ENCODE measurements at regions not wholly inside any gene's neighbourhood (a gene's known extent, or its start where the extent isn't known, plus 50 kb on each side); places are given as distances from the start of the nearest gene placed in this dataset.

DNA sequence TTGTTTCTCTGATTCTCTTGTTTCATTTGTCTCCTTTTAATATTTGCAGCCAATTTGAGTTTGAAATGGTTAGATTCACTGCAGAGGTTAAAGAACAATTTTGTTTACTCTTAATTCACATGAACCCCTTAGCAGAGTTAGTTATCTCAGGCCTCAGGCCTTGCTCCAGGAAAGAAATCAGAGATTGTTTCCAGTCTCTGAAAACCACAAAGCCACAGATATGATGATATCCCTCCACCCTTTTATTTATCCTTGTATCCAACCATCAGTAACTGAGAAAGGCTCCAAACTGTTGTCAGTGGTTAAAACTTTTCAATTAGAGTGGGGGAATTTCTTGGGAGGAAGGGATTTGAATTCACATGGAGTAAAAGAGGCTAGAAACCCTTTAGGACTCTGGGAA lies 406.0 kb upstream of the DMAC1 start:
- H3K4me1 ChIP-seq (ENCODE audit: control insufficient read depth in 4 of 4, insufficient read depth in 4 of 4, low read length in 3 of 4) = no peaks in the 10 kb centered on the region
- H3K9me3 ChIP-seq (ENCODE audit: control insufficient read depth in 4 of 4, low read length in 3 of 4) = no peaks in the 10 kb centered on the region
- no peaks in the 10 kb centered on the region for H3K27me3 ChIP-seq (ENCODE audit: control insufficient read depth in 4 of 4, insufficient read depth in 4 of 4, low read length in 3 of 4)
- DNase-seq (ENCODE audit: low spot score) = no peak
- no peak overlapping the region for H3K27ac ChIP-seq (ENCODE audit: low read depth in 1 of 2, low read length in 2 of 2)
- TF ChIP-seq FOXA1 (IDR thresholded peaks at IDR 0.05) (no peak), ZBTB33 (IDR thresholded peaks at IDR 0.05) (no peak), TAF1 (conservative IDR thresholded peaks at IDR 0.05) (no peak)
- TF ChIP-seq, protein P1, sequence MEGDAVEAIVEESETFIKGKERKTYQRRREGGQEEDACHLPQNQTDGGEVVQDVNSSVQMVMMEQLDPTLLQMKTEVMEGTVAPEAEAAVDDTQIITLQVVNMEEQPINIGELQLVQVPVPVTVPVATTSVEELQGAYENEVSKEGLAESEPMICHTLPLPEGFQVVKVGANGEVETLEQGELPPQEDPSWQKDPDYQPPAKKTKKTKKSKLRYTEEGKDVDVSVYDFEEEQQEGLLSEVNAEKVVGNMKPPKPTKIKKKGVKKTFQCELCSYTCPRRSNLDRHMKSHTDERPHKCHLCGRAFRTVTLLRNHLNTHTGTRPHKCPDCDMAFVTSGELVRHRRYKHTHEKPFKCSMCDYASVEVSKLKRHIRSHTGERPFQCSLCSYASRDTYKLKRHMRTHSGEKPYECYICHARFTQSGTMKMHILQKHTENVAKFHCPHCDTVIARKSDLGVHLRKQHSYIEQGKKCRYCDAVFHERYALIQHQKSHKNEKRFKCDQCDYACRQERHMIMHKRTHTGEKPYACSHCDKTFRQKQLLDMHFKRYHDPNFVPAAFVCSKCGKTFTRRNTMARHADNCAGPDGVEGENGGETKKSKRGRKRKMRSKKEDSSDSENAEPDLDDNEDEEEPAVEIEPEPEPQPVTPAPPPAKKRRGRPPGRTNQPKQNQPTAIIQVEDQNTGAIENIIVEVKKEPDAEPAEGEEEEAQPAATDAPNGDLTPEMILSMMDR (IDR thresholded peaks at IDR 0.05; ENCODE audit: low read depth, low read length, missing input control) = no peak
- no peak overlapping the region for H3K9ac ChIP-seq (ENCODE audit: low read depth in 1 of 2, low read length in 2 of 2)
- no peak overlapping the region for H3K4me3 ChIP-seq (ENCODE audit: low read depth in 1 of 3, low read length in 3 of 3)
- no peaks in the 10 kb centered on the region for H3K36me3 ChIP-seq (ENCODE audit: control insufficient read depth in 4 of 4, insufficient read depth in 3 of 4, low read depth in 1 of 4, low read length in 3 of 4)

- Histone ChIP-seq H3K4me3 (ENCODE audit: low read depth in 1 of 3, low read length in 3 of 3) (no peak overlapping the region), H3K27me3 (ENCODE audit: control insufficient read depth in 4 of 4, insufficient read depth in 4 of 4, low read length in 3 of 4) (no peaks in the 10 kb centered on the region), H3K4me1 (ENCODE audit: control insufficient read depth in 4 of 4, insufficient read depth in 4 of 4, low read length in 3 of 4) (no peaks in the 10 kb centered on the region), H3K27ac (ENCODE audit: low read depth in 1 of 2, low read length in 2 of 2) (no peak overlapping the region), H3K36me3 (ENCODE audit: control insufficient read depth in 4 of 4, insufficient read depth in 3 of 4, low read depth in 1 of 4, low read length in 3 of 4) (no peaks in the 10 kb centered on the region), H3K9me3 (ENCODE audit: control insufficient read depth in 4 of 4, low read length in 3 of 4) (peaks cover 1 to 10% (median 4%) of the 10 kb centered on the region in 4 donors), H3K9ac (ENCODE audit: low read depth in 1 of 2, low read length in 2 of 2) (no peak overlapping the region)
- no peak for DNase-seq (ENCODE audit: low spot score)
- 76% methylated on average over 1 of the region's 1 CpG for WGBS
- TF ChIP-seq RAD21 (IDR thresholded peaks at IDR 0.05) (no peak), JUND (IDR thresholded peaks at IDR 0.05) (no peak), YY1 (IDR thresholded peaks at IDR 0.05) (no peak)
Measured at GRCh38 chr9:8189881-8190280, 390.3 kb upstream of the DMAC1 start.

GRCh38 chr9:8188723-8189407 lies 389.3 kb upstream of the DMAC1 start:
- Histone ChIP-seq H3K27me3 (ENCODE audit: control insufficient read depth in 4 of 4, insufficient read depth in 4 of 4, low read length in 3 of 4) (no peaks in the 10 kb centered on the region), H3K4me3 (ENCODE audit: low read depth in 1 of 3, low read length in 3 of 3) (no peak overlapping the region), H3K36me3 (ENCODE audit: control insufficient read depth in 4 of 4, insufficient read depth in 3 of 4, low read depth in 1 of 4, low read length in 3 of 4) (no peaks in the 10 kb centered on the region), H3K4me1 (ENCODE audit: control insufficient read depth in 4 of 4, insufficient read depth in 4 of 4, low read length in 3 of 4) (no peaks in the 10 kb centered on the region), H3K9ac (ENCODE audit: low read depth in 1 of 2, low read length in 2 of 2) (no peak overlapping the region), H3K9me3 (ENCODE audit: control insufficient read depth in 4 of 4, low read length in 3 of 4) (peaks cover 1 to 10% (median 4%) of the 10 kb centered on the region in 4 donors), H3K27ac (ENCODE audit: low read depth in 1 of 2, low read length in 2 of 2) (no peak overlapping the region)
- 81% methylated on average over 6 of the region's 6 CpGs for WGBS
- TF ChIP-seq EGR1 (IDR thresholded peaks at IDR 0.05; ENCODE audit: low read depth in 2 of 2) (no peak), ATF3 (IDR thresholded peaks at IDR 0.05) (no peak), SP1 (IDR thresholded peaks at IDR 0.05) (no peak), RXRA (IDR thresholded peaks at IDR 0.05) (no peak), YY1 (IDR thresholded peaks at IDR 0.05) (no peak)
- TF ChIP-seq, protein P2, sequence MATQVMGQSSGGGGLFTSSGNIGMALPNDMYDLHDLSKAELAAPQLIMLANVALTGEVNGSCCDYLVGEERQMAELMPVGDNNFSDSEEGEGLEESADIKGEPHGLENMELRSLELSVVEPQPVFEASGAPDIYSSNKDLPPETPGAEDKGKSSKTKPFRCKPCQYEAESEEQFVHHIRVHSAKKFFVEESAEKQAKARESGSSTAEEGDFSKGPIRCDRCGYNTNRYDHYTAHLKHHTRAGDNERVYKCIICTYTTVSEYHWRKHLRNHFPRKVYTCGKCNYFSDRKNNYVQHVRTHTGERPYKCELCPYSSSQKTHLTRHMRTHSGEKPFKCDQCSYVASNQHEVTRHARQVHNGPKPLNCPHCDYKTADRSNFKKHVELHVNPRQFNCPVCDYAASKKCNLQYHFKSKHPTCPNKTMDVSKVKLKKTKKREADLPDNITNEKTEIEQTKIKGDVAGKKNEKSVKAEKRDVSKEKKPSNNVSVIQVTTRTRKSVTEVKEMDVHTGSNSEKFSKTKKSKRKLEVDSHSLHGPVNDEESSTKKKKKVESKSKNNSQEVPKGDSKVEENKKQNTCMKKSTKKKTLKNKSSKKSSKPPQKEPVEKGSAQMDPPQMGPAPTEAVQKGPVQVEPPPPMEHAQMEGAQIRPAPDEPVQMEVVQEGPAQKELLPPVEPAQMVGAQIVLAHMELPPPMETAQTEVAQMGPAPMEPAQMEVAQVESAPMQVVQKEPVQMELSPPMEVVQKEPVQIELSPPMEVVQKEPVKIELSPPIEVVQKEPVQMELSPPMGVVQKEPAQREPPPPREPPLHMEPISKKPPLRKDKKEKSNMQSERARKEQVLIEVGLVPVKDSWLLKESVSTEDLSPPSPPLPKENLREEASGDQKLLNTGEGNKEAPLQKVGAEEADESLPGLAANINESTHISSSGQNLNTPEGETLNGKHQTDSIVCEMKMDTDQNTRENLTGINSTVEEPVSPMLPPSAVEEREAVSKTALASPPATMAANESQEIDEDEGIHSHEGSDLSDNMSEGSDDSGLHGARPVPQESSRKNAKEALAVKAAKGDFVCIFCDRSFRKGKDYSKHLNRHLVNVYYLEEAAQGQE (IDR thresholded peaks at IDR 0.05) = no peak
- DNase-seq (ENCODE audit: low spot score) = no peak
